HG03432 (cell line): ENCODE measurements at regions not wholly inside any gene's neighbourhood (a gene's known extent, or its start where the extent isn't known, plus 50 kb on each side); places are given as distances from the start of the nearest gene placed in this dataset.

ENCODE experiments used
- ATAC-seq: cut with Tn5 transposase; IDR thresholded peaks from one replicate; pipeline ENCODE4 v1.9.1; 2021; ENCODE audit warnings: mild to moderate bottlenecking, moderate library complexity; ENCODE audit not compliant: unreplicated experiment

DNA sequence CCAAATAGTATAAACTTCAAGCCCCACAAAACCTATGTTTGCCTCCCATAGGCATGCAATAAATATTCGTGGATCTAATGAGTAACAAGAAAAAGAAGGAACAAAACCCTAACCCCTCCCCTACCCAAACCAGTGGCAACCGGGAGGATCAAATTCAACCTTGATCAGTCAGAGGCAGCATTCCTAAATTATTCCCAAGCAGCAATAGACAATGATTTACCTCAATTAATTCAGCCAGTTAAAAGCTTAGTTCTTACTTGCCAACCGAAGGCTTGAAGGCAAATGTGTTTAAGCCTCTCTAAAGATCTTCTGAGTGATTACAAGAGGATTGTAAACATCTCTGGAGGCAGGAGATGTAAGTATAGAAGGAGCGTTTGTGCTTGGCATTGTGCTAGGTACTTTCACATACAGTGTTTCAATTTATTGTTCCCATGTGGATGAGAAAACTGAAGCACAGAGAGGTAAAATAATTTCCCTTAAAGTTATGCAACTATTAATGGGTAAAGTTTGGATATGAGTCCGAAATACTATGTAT is 197.7 kb downstream of the MTX2 start:
- no peak for ATAC-seq

DNA sequence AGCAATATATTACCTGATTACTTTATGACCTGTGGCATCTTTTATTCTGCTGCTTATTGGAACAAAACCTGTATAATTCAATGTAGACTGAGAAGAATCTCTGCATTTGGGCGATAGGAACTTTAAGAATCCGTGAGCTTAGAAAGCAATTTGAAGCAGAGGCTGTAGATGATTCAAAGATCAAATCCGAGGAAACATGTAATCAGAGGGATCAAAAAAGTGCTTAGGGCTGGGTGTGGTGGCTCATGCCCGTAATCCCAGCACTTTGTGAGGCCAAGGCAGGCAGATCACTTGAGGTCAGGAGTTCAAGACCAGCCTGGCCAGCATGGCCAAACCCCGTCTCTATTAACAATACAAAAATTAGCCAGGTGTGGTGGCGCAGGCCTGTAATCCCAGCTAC is 198.4 kb downstream of the MTX2 start:
- no peak for ATAC-seq

GRCh38 chr2:176468457-176469113 is 199.3 kb downstream of the MTX2 start:
- ATAC-seq, result no peak

GRCh38 chr2:176470713-176471112 is 201.5 kb downstream of the MTX2 start:
- ATAC-seq, result no peak

DNA sequence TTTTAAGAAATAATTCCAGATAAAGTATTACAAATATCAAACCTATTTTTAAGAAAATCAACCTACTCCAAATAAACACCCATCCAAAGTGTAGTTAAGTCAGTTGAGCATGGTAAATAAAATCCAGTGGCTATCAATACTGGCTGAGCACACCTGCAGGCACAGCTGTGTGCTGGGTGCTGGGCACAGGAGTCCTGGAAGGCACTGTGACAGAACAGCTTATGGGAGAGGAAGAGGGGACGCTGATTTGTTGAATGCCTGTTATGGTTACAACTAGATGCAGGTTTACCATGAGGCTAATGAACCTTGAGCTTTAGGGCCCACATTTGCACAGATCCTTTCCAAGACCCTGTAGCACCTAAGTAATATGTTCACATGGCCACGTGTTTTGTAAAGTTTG is 202.7 kb downstream of the MTX2 start:
- no peak for ATAC-seq

DNA sequence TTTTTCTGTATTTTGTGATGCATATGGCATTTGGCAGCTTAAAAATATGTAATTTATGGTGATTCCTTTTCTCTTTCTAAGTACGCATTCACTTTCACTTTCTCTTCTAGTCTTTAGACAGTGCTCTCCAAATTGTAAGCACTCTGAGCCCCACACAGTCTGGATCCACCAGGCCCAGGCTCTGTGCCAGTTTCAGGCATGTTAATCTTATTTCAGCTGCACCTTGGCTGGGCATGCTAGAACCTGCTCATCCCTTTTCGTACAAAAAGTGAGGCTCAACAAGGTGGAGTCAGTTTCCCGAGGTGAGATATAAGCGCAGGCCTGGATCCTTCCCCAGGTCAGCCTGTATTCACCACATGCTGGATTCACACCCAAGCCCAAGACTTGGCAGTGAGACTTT is 203.9 kb downstream of the MTX2 start:
- ATAC-seq, result peak; percentile 88

DNA sequence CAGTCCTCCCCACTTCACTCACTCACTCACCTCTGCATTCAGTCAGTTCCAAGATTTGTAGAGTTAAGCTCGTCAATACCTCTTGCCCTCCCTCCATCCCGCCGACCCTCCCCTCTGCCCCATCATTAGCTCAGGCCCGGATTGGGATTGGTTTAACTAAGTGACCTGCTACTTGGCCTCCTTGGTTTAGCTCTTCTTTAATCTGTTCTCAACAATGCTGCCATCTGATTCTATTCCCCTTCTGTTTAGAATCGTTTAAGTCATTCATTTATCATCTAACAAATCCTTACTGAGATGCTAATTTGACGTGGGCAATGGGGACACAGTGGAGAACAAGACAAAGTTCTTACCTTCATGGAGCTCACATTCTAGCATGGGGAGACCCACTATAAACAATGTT is 204.6 kb downstream of the MTX2 start:
- no peak for ATAC-seq

DNA sequence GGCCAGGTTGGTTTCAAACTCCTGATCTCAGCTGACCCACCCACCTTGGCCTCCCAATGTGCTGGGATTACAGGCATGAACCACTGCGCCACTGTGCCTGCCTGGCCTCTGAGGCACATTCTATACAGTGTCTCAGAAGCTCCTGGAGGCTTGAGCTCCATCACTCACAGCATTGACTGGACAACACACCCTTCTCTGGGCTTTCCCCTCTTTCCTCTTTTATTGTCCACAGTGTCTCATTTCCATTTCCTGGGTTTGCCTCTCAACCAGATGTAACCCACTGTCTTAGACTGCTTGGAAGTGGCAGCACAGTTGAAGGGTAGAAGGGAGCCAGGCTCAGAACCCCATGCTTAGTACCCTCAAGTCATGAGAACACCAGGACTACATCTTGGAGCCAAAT is 208.1 kb downstream of the MTX2 start:
- ATAC-seq, result no peak

- no peak for ATAC-seq
These were observed 210.7 kb downstream of the MTX2 start for GRCh38 chr2:176479961-176480360.

GRCh38 chr2:176482107-176482506 is 212.9 kb downstream of the MTX2 start:
- no peak for ATAC-seq

DNA sequence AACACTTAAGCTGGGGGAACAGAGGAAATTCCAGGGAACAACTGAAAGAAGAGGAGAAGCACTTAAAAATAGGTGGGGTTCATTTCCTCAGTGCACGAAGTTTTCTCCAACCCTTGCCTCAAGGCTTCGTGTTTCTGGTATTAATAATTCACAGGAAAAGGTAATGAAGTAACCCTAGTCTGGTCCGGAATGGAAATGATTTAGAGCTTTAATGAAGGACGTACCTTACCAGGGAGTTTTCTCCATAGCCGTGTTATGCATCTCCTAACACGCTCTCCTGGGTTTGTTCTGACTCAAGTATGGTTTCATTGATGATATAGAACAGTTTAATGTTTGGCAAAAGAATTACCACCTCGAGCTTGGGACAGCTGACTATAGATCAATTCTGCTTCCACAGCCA is 214.2 kb downstream of the MTX2 start:
- no peak for ATAC-seq

- no peak for ATAC-seq
These were observed 214.8 kb downstream of the MTX2 start for GRCh38 chr2:176483901-176484568.

DNA sequence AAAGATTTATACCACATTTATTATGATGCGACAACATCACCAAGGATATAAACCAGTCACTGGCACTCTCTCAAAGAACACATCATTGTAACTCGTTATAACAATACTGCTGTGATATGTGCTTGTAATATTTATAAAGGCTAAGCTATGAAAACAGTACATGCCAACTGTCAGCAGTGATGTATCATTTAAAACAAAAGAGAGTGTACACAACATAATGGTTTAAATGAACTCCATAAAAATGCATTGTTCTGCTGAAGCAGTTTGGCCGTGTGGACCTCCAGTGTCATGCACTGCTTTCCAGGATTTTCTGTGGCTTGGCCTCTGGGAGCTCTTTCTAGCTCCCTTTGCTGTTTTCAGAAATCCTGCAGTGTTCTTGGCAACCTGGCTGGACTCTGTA is 215.6 kb downstream of the MTX2 start:
- ATAC-seq, result no peak

GRCh38 chr2:176488431-176488830 is 219.2 kb downstream of the MTX2 start:
- ATAC-seq, result no peak

DNA sequence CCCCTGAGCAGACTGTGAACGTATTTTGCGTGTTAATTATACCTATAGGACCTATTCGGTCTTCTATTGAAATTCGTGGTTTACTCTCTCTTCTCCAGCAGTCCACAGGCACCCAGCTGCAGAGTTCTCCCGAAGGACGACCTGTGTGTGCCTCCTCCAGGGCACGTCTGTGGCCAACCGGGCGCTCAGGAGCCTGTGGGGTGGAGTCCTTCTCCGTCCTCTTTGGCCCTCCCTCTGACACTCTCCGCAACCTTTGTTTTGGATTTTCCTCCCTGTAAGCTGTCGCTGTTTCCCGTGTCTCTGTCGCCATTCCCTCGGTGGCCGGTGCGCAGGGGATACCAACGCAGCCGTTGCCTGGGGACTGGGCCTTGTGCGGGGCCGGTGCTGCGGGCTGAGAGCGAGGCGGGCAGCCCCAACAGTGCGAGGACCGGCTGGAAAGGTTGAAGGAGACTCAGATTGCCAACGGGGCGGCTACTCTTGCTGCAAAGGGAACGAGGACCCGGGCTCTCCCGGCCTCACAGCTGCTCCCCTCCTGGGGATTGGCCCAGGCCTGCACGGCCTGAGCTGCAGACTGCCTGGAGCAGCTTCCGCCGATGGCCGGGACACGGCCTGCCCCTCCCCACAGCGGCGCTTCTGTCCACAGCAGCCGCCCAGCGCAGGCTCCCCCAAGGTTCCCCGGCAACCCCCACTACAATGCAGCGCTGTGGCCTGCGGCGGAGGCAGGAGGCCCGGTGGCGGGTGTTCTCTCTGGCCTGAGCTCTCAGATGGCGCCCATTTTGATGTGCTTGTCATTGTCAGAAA is 221.0 kb downstream of the MTX2 start:
- ATAC-seq, result no peak

DNA sequence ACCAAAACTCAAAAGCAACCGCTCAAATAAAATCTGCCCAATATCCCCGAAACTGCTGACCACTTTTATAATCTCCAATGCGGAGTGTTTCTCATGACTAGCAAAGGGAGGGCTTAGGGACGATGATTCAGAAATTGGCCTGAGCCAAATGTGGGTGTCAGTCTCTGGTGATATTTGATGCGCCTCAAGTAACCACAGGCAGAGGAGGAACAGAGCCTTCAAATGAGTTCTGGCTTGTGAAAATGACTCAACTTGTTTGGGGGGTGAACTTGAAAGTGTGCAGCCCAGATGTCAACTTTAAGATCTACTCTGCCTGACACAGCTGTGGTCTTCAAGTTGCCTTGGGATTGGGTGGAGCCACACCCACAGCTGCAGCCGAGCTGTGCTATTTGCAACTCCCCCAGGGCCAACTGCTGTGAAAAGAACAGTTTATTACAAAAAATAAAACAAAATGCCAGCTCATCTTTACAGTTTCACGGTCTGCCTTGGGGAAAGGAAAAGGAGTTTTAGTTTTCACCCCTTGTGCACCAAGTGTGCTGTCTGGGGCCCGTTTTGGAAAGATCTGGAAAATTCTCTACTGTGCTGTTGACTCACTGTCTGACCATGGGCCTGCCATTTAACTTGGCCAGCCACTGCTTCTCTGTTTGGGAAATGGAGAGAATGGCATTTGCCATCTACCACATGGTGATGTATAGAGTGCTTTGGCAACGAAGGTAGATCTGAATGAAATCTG is 222.1 kb downstream of the MTX2 start:
- ATAC-seq, result peak; percentile 92

- no peak for ATAC-seq
These were observed 223.3 kb downstream of the MTX2 start for GRCh38 chr2:176492583-176492982.

- peak; percentile 47 for ATAC-seq
These were observed 224.1 kb downstream of the MTX2 start for GRCh38 chr2:176493226-176493825.

- ATAC-seq, result no peak
These were observed 224.7 kb downstream of the MTX2 start for GRCh38 chr2:176493909-176494308.

- no peak for ATAC-seq
These were observed 225.7 kb downstream of the MTX2 start for GRCh38 chr2:176494949-176495353.

GRCh38 chr2:176495826-176496225 is 226.6 kb downstream of the MTX2 start:
- no peak for ATAC-seq
